ENCODE measurements at regions not wholly inside any gene's neighbourhood (a gene's known extent, or its start where the extent isn't known, plus 50 kb on each side); places are given as distances from the start of the nearest gene placed in this dataset.

- TF ChIP-seq CTCF (IDR thresholded peaks at IDR 0.05) = no peak
- no peak for TF ChIP-seq POLR2A (IDR thresholded peaks at IDR 0.05)
- no peak for TF ChIP-seq EP300 (IDR thresholded peaks at IDR 0.05)
These were observed 201.7 kb downstream of the CLIC5 start for GRCh38 chr6:45813943-45814342.

All from ovary (tissue), 3 donors.